OCI-LY3 (cell line): ENCODE measurements at regions not wholly inside any gene's neighbourhood (a gene's known extent, or its start where the extent isn't known, plus 50 kb on each side); places are given as distances from the start of the nearest gene placed in this dataset.
"Not testable (repeated sequence)": the region's sequence is repeated elsewhere in the genome, so short reads cannot be mapped to it uniquely, and the experiment has no call there.

Experiments
- EZH2phosphoT487 ChIP-seq: fragments of 200-600 bp; shearing (Covaris generic); IDR thresholded peaks from 2 replicates; pipeline ENCODE4 v1.6.1; 2018; ENCODE audit warnings: antibody characterized with exemption, mixed run types, low read depth
- TF ChIP-seq, protein P1 (sequence below): fragments of 200-600, 300-600 bp; sonication (generic); IDR thresholded peaks from 2 replicates; pipeline ENCODE4 v1.5.1; 2014; ENCODE audit warnings: antibody characterized with exemption, low read length, low read depth

DNA sequence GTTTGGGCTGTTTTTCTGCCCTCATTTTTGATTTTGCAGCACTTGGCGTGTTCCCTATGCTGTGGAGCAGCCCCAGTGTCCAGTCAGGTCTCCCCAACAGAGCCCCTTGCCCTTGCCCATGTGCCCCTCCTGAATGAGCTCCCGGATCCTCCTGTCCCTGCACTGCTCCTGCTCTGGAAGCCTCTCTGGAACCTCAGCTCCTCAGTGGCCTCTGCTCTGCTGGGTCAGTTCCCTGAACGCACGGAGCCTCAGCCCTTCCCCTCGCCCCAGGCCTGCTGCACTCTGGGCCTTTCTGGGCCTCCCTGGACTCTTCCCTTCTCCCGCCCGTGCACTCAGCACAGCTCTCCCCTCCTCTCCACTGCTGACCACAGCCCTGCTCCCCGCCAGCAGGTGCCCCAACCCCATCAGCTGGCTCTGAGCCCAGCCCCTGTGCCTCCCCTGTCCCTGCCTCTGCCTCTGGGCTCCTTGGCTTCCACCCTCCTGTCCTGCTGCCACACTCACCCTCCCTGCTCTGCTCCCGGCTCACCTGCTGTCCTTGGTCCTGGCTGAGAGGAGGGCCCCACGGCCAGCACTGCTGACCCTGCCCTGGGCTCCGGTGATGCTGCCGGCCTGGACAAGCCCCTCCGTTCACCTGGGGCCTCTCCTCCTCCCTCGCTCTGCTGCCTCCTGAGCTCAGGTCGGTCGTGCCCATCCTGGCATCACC lies 220.6 kb downstream of the TMEM121 start:
- TF ChIP-seq, protein P1, sequence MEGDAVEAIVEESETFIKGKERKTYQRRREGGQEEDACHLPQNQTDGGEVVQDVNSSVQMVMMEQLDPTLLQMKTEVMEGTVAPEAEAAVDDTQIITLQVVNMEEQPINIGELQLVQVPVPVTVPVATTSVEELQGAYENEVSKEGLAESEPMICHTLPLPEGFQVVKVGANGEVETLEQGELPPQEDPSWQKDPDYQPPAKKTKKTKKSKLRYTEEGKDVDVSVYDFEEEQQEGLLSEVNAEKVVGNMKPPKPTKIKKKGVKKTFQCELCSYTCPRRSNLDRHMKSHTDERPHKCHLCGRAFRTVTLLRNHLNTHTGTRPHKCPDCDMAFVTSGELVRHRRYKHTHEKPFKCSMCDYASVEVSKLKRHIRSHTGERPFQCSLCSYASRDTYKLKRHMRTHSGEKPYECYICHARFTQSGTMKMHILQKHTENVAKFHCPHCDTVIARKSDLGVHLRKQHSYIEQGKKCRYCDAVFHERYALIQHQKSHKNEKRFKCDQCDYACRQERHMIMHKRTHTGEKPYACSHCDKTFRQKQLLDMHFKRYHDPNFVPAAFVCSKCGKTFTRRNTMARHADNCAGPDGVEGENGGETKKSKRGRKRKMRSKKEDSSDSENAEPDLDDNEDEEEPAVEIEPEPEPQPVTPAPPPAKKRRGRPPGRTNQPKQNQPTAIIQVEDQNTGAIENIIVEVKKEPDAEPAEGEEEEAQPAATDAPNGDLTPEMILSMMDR = not testable (repeated sequence)
- not testable (repeated sequence) for TF ChIP-seq EZH2phosphoT487
